ENCODE measurements at regions not wholly inside any gene's neighbourhood (a gene's known extent, or its start where the extent isn't known, plus 50 kb on each side); places are given as distances from the start of the nearest gene placed in this dataset.
"Not testable (repeated sequence)": the region's sequence is repeated elsewhere in the genome, so short reads cannot be mapped to it uniquely, and the experiment has no call there.

DNA sequence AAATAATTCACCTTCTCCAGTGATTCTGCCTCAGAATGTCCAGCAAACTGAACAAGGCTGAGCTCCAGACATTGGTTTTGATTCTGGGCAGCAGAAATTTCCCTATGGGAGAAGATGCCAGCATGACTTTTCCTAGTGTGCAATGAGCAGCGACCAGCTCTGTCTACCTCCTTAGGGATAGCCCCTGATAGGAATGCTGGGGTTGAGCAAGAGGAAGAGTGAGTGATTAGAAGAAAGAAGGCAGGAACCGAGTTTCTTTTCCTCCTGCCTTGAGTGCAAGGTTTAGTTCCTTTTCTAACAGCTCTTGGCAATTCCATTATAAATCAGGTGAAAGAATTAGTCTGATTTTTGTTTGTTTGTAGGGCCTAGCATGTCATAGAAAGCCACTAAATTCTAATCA is 379.0 kb downstream of the DAD1 start:
- no peak for DNase-seq (ENCODE audit: low spot score)

DNA sequence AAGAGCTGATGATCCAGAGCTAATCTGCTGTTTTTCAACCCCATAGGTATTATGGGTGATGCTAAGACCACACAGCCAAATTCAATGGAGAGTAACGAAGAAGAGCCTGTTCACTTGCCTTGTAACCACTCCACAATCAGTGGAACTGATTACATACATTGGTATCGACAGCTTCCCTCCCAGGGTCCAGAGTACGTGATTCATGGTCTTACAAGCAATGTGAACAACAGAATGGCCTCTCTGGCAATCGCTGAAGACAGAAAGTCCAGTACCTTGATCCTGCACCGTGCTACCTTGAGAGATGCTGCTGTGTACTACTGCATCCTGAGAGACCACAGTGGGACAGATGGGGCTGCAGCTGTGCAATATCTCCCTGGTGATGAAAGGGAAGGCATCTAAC is 386.0 kb downstream of the DAD1 start:
- TF ChIP-seq, protein P1, sequence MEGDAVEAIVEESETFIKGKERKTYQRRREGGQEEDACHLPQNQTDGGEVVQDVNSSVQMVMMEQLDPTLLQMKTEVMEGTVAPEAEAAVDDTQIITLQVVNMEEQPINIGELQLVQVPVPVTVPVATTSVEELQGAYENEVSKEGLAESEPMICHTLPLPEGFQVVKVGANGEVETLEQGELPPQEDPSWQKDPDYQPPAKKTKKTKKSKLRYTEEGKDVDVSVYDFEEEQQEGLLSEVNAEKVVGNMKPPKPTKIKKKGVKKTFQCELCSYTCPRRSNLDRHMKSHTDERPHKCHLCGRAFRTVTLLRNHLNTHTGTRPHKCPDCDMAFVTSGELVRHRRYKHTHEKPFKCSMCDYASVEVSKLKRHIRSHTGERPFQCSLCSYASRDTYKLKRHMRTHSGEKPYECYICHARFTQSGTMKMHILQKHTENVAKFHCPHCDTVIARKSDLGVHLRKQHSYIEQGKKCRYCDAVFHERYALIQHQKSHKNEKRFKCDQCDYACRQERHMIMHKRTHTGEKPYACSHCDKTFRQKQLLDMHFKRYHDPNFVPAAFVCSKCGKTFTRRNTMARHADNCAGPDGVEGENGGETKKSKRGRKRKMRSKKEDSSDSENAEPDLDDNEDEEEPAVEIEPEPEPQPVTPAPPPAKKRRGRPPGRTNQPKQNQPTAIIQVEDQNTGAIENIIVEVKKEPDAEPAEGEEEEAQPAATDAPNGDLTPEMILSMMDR (IDR thresholded peaks at IDR 0.05; ENCODE audit: extremely low read depth, missing control alignments) = no peak
- DNase-seq (ENCODE audit: low spot score) = no peak

More for the DNA sequence above, 379.0 kb downstream of the DAD1 start:
- TF ChIP-seq, protein P1 (IDR thresholded peaks at IDR 0.05; ENCODE audit: extremely low read depth, missing control alignments) = no peak

- TF ChIP-seq, protein P1 (IDR thresholded peaks at IDR 0.05; ENCODE audit: extremely low read depth, missing control alignments) = no peak
Measured at GRCh38 chr14:22202313-22202712, 386.7 kb downstream of the DAD1 start.

DNA sequence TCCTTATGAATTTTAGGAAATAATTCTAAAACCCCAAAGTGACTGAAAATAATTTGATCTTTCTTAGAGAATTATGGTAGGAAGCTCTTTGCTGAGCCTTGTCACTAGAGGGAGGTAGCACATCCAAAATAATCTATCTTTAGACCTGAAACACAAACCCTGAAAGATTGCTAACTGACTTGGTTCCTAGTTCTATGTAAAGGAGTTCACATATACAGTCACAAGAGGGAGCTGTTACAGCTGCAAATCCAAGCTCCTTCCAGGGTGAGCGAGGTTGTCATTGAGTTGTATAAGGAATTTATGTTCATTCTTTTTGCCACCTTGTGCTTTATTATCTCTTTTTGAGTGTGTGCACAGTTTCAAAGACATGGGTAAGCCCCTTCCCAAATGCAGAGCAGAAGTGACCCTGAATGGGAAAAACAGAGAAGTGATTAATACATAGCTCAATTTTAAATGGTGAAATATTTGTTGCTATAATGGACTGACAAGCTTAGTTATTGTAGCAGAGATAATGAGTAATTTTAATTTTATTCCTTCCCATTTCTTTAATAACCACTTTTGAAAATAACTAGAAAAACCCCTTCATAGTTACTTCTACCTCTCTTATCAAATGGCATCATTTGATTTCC is 387.9 kb downstream of the DAD1 start:
- peak; percentile 24 for DNase-seq (ENCODE audit: low spot score)

More at GRCh38 chr14:22202313-22202712, 386.7 kb downstream of the DAD1 start:
- DNase-seq (ENCODE audit: low spot score) = no peak

GRCh38 chr14:22200131-22200530 is 388.9 kb downstream of the DAD1 start:
- not testable (repeated sequence) for DNase-seq (ENCODE audit: low spot score)

More for the DNA sequence above, 387.9 kb downstream of the DAD1 start:
- TF ChIP-seq, protein P1 (IDR thresholded peaks at IDR 0.05; ENCODE audit: extremely low read depth, missing control alignments) = peak; percentile 56

- no peak for DNase-seq (ENCODE audit: low spot score)
- TF ChIP-seq, protein P1 (IDR thresholded peaks at IDR 0.05; ENCODE audit: extremely low read depth, missing control alignments) = no peak
Measured at GRCh38 chr14:22194664-22195063, 394.4 kb downstream of the DAD1 start.

- no peak for DNase-seq (ENCODE audit: low spot score)
Measured at GRCh38 chr14:22190411-22191191, 398.4 kb downstream of the DAD1 start.

More at GRCh38 chr14:22190411-22191191, 398.4 kb downstream of the DAD1 start:
- TF ChIP-seq, protein P1 (IDR thresholded peaks at IDR 0.05; ENCODE audit: extremely low read depth, missing control alignments) = no peak
